Panc1 (cell line): ENCODE measurements at regions not wholly inside any gene's neighbourhood (a gene's known extent, or its start where the extent isn't known, plus 50 kb on each side); places are given as distances from the start of the nearest gene placed in this dataset.

Experiments
- ATAC-seq: fragments of 200-7000 bp; cut with Tn5 transposase; 2 replicates; pipeline ENCODE4 v1.9.1; 2020; ENCODE audit warnings: mild to moderate bottlenecking, moderate library complexity
- BruUV-seq: library from RNA; stranded (reverse); fragments of 400-500 nt; replicated peaks from 2 replicates; lab custom pipeline; 2021; lab: Mats Ljungman, UMichigan
- CTCF ChIA-PET: fragments of 300-600 bp; sonication (Branson Sonifier 250); formaldehyde crosslinking; loops from one replicate; lab custom pipeline; 2022; ENCODE audit warnings: antibody characterized with exemption; lab: Charles Lee
- POLR2A ChIA-PET: fragments of 300-600 bp; sonication (Branson Sonifier 250); formaldehyde crosslinking; loops from one replicate; lab custom pipeline; 2022; ENCODE audit warnings: antibody characterized with exemption; lab: Charles Lee
- DNase-seq: peaks from one replicate; pipeline ENCODE4 v3.0.0-alpha.2; 2010; ENCODE audit warnings: low read depth, low spot score
- H3K27ac ChIP-seq: 2 replicates; pipeline ENCODE4 v1.5.1; 2011; ENCODE audit warnings: mild to moderate bottlenecking, low read length, inconsistent platforms
- H3K27me3 ChIP-seq: fragments of 200-500 bp; sonication (Bioruptor generic); 2 replicates; pipeline ENCODE4 v1.6.0; 2014; ENCODE audit warnings: low read length, inconsistent platforms; ENCODE audit not compliant: control insufficient read depth, insufficient read depth
- H3K36me3 ChIP-seq: fragments of 200-500 bp; sonication (Bioruptor generic); 2 replicates; pipeline ENCODE4 v1.5.1; 2014; ENCODE audit warnings: inconsistent platforms, mild to moderate bottlenecking, low read length, moderate library complexity; ENCODE audit not compliant: control insufficient read depth, insufficient read depth
- H3K4me1 ChIP-seq: 2 replicates; pipeline ENCODE4 v1.5.1; 2011; ENCODE audit warnings: inconsistent platforms, mild to moderate bottlenecking, low read length, moderate library complexity; ENCODE audit not compliant: control insufficient read depth, insufficient read depth
- H3K4me3 ChIP-seq, 2 experiments: 2 replicates each; pipeline ENCODE4 v1.5.1; 2011 to 2012; ENCODE audit warnings: low read depth in 2 of 2, low read length in 2 of 2, mild to moderate bottlenecking in 2 of 2, inconsistent platforms in 1 of 2, moderate library complexity in 1 of 2
- H3K9me3 ChIP-seq: fragments of 200-500 bp; sonication (Bioruptor generic); 2 replicates; pipeline ENCODE4 v1.5.1; 2014; ENCODE audit warnings: low read depth, mild to moderate bottlenecking, inconsistent platforms, low read length, moderate library complexity; ENCODE audit not compliant: control insufficient read depth, insufficient read depth
- POLR2AphosphoS5 ChIP-seq: IDR thresholded peaks from 2 replicates; pipeline ENCODE4 v1.6.1; 2012; ENCODE audit warnings: mild to moderate bottlenecking, low read depth, low read length, moderate library complexity
- SIN3A ChIP-seq: IDR thresholded peaks from 2 replicates; pipeline ENCODE4 v1.6.1; 2012; ENCODE audit warnings: low read depth, mild to moderate bottlenecking, low read length, moderate library complexity, borderline replicate concordance; ENCODE audit not compliant: insufficient read depth
- TCF7L2 ChIP-seq: IDR thresholded peaks from 2 replicates; pipeline ENCODE4 v1.6.1; 2011; ENCODE audit warnings: mild to moderate bottlenecking, low read depth, low read length, inconsistent platforms
- in situ Hi-C: cut with HindIII; loops from 2 replicates; pipeline ENCODE4 v1.10.0; 2016; ENCODE audit warnings: low sequenced_read_pairs, low pct_unique_long_range_greater_than_20kb
- intact Hi-C: fragments of 100-400 bp; cut with micrococcal nuclease; formaldehyde crosslinking; loops from one replicate; pipeline ENCODE4 v1.10.0; 2022; ENCODE audit not compliant: unreplicated experiment
- TF ChIP-seq, protein P1 (sequence below), 2 experiments: IDR thresholded peaks; 2 replicates each; pipeline ENCODE4 v1.6.1; 2011 to 2012; ENCODE audit warnings: low read depth in 2 of 2, control low read depth in 1 of 2, low read length in 1 of 2, mild to moderate bottlenecking in 1 of 2, moderate library complexity in 1 of 2; ENCODE audit not compliant: insufficient read depth in 1 of 2
- TF ChIP-seq, protein P2 (sequence below): fragments of 450-650 bp; IDR thresholded peaks from 2 replicates; pipeline ENCODE4 v1.5.1; 2017; ENCODE audit warnings: mild to moderate bottlenecking

DNA sequence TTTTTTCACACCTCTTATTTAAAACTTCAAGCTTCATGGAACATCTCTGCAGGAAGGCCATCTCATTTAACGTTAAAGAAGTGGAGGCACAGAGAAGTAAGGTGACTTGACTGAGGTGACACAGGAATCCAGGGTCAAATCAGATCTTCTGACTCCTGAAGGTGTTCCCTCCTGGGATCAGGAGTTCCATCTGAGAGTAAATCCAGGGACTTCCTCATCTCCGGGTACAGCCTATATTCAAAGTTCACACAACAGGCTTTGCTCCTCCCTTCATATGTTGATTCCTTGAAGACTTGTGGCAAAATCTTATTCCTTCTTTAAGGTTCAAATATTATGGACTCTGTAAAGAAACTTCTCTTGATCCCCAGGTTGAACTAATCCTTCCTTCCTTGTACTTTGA lies 313.1 kb upstream of the CLINT1 start:
- ChIA-PET POLR2A (no interaction called here), CTCF (no interaction called here)
- intact Hi-C loops (no loop called here), in situ Hi-C loops (no loop called here)
- Histone ChIP-seq H3K4me1 (no peaks in the 10 kb centered on the region), H3K4me3 (no peak overlapping the region), H3K36me3 (no peaks in the 10 kb centered on the region), H3K9me3 (no peaks in the 10 kb centered on the region), H3K27ac (no peak overlapping the region), H3K27me3 (no peaks in the 10 kb centered on the region; the same call in 1 of the 2 replicates)
- TF ChIP-seq POLR2AphosphoS5 (no peak), TCF7L2 (no peak), SIN3A (no peak)
- TF ChIP-seq, protein P1, sequence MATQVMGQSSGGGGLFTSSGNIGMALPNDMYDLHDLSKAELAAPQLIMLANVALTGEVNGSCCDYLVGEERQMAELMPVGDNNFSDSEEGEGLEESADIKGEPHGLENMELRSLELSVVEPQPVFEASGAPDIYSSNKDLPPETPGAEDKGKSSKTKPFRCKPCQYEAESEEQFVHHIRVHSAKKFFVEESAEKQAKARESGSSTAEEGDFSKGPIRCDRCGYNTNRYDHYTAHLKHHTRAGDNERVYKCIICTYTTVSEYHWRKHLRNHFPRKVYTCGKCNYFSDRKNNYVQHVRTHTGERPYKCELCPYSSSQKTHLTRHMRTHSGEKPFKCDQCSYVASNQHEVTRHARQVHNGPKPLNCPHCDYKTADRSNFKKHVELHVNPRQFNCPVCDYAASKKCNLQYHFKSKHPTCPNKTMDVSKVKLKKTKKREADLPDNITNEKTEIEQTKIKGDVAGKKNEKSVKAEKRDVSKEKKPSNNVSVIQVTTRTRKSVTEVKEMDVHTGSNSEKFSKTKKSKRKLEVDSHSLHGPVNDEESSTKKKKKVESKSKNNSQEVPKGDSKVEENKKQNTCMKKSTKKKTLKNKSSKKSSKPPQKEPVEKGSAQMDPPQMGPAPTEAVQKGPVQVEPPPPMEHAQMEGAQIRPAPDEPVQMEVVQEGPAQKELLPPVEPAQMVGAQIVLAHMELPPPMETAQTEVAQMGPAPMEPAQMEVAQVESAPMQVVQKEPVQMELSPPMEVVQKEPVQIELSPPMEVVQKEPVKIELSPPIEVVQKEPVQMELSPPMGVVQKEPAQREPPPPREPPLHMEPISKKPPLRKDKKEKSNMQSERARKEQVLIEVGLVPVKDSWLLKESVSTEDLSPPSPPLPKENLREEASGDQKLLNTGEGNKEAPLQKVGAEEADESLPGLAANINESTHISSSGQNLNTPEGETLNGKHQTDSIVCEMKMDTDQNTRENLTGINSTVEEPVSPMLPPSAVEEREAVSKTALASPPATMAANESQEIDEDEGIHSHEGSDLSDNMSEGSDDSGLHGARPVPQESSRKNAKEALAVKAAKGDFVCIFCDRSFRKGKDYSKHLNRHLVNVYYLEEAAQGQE (IDR thresholded peaks at IDR 0.05; ENCODE audit: insufficient read depth in 1 of 2, low read depth in 2 of 2, low read length in 1 of 2) = no peak
- TF ChIP-seq, protein P2, sequence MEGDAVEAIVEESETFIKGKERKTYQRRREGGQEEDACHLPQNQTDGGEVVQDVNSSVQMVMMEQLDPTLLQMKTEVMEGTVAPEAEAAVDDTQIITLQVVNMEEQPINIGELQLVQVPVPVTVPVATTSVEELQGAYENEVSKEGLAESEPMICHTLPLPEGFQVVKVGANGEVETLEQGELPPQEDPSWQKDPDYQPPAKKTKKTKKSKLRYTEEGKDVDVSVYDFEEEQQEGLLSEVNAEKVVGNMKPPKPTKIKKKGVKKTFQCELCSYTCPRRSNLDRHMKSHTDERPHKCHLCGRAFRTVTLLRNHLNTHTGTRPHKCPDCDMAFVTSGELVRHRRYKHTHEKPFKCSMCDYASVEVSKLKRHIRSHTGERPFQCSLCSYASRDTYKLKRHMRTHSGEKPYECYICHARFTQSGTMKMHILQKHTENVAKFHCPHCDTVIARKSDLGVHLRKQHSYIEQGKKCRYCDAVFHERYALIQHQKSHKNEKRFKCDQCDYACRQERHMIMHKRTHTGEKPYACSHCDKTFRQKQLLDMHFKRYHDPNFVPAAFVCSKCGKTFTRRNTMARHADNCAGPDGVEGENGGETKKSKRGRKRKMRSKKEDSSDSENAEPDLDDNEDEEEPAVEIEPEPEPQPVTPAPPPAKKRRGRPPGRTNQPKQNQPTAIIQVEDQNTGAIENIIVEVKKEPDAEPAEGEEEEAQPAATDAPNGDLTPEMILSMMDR = no peak
- DNase-seq (no peak), ATAC-seq (no peak)
- BruUV-seq = no TSS peak

DNA sequence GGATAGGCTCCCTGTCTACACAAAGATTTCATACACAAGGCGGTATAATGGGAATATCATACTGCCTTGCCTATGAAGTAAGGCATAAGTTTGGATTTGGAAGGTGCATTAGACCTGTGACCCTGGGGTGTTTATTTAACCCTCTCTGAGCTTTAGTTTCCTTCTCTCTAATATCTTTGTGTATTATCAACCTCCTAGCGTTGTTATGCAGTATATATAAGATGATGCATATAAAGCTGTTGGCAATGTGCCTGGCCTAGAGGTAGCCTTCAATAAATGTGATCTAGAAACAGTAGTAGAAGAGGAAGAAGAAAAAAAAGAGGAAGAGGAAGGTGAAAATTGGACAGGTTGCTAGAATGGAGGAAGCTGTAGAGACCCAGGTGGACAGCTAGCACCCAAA lies 311.6 kb upstream of the CLINT1 start:
- no peaks in the 10 kb centered on the region for H3K4me1 ChIP-seq
- no peak for ATAC-seq
- no peaks in the 10 kb centered on the region for H3K9me3 ChIP-seq
- in situ Hi-C loops (no loop called here), intact Hi-C loops (no loop called here)
- CTCF ChIA-PET = no interaction called here
- no peak for DNase-seq
- H3K27me3 ChIP-seq = no peaks in the 10 kb centered on the region
- no peak overlapping the region for H3K4me3 ChIP-seq
- TF ChIP-seq TCF7L2 (no peak), SIN3A (no peak), POLR2AphosphoS5 (no peak)
- TF ChIP-seq, protein P1 (IDR thresholded peaks at IDR 0.05; ENCODE audit: insufficient read depth in 1 of 2, low read depth in 2 of 2, low read length in 1 of 2) = no peak
- TF ChIP-seq, protein P2 = no peak
- H3K27ac ChIP-seq = no peak overlapping the region
- no peaks in the 10 kb centered on the region for H3K36me3 ChIP-seq
- BruUV-seq = no TSS peak
- POLR2A ChIA-PET = no interaction called here
